HG03108 (cell line): ENCODE measurements at regions not wholly inside any gene's neighbourhood (a gene's known extent, or its start where the extent isn't known, plus 50 kb on each side); places are given as distances from the start of the nearest gene placed in this dataset.
"Not testable (repeated sequence)": the region's sequence is repeated elsewhere in the genome, so short reads cannot be mapped to it uniquely, and the experiment has no call there.

Source experiments
- ATAC-seq: cut with Tn5 transposase; IDR thresholded peaks from one replicate; pipeline ENCODE4 v1.9.1; 2021; ENCODE audit warnings: moderate library complexity; ENCODE audit not compliant: unreplicated experiment

DNA sequence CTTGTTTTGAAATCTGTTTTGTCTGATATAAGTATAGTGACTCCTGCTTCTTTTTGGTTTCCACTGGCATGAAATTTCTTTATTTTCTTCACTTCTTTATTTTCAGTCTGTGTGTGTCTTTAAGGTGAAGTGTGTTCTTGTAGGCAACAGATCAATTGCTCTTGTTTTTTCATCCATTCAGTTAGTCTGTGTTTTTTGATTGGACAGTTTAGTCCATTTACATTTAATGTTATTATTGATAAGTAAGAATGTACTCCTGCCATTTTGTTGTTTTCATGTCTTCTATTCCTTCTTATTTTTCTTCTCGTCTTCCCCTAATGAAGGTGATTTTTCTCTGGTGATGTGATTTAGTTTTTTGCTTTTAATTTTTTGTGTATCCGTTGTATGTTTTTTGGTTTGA, 487.7 kb upstream of the PBX1 start:
- ATAC-seq: no peak

DNA sequence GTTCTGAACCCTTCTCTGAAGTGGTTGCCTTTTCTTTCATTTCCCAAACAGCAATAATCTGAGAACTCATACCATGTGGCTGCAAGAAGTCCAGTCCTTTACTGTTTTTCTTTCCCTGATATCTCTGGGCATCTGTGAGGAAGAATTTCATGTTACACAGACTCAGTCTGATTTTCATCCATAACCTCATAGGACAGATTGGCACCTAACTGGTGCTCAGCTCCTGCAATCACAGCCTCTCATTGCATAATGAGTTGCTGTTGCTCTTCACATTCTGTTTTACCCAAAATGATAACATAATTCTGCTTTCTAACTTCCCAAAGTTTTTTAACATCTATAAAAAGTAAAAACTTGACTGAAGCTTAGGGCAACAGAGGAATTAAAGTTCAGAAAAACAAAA, 472.2 kb upstream of the PBX1 start:
- ATAC-seq: no peak

DNA sequence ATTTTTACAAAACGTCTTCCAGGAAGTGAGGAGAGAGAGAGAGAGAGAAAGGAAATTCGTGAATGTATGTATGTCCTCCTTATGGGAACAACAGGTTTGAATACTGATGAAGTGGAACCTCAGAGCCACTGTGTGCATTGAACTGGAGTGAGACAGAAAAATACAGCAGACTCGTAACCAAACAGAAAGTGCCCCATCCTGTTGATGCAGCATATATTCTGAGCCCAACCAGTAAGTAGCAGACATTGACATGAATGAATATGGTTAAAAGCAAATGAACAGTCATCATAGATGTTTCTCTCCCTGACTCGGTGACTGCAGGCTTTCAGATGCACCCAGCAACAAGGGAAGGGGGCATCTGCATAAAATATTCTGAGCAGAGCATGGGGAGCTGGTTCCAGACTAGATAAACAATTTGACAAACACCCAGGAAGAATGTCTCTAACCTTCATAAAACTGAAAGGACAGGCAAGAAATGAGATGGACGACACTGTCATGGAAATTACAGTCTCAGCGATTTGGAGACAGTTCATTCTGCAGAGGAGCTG, 471.0 kb upstream of the PBX1 start:
- no peak for ATAC-seq

DNA sequence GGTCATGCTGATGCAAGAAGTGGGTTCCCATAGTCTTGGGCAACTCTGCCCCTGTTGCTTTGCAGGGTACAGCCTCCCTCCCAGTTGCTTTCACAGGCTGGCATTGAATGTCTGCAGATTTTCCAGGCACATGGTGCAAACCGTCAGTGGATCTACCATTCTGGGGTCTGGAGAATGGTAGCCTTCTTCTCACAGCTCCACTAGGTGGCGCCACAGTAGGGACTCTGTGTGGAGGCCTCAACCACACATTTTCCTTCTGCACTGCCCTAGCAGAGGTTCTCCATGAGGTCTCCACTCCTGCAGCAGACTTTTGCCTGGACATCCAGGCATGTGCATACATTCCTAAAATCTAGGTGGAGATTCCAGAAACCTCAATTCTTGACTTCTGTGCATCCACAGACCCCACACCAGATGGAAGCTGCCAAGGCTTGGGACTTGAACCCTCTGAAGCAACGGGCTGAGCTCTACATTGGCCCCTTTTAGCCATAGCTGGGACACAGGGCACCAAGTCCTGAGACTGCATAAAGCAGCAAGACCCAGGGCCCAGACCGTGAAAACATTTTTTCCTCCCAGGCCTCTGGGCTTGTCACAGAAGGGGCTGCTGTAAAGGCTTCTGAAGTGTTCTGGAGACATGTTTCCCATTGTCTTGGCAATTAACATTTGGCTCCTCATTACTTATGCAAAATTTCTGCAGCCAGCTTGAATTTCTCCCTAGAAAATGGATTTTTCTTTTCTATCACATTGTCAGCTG, 466.2 kb upstream of the PBX1 start:
- no peak for ATAC-seq

DNA sequence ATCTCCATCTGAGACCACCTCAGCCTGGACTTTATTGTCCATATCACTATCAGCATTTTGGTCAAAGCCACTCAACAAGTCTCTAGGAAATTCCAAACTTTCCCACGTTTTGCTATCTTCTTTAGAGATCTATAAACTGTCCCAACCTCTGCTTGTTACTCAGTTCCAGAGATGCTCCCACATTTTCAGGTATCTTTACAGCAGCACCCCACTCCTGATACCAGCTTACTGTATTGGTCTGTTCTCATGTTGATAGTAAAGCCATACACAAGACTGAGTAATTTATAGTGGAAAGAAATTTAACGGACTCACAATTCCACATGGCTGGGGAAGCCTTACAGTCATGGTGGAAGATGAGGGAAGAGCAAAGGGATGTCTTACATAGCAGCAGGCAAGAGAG, 465.4 kb upstream of the PBX1 start:
- ATAC-seq: no peak

DNA sequence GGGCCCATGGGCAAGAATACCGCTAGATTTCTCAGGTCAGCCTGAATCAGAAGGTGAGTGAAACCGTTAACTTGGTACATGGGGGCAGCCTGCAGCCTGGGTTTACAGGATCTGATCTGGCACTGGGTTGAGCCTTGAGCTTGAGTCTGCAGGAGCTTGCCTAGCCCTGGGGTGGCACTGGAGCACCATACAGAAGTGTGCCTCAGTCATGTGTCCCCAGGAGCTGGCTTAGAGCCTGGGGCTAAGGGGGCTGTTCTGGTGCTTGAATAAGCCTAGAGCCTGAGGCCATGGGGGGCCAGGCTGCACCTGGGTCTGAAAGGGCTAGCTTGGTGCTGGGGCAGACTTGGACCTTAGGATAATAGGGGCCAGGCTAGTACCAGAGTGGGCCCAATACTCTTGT, 457.2 kb upstream of the PBX1 start:
- ATAC-seq: no peak

DNA sequence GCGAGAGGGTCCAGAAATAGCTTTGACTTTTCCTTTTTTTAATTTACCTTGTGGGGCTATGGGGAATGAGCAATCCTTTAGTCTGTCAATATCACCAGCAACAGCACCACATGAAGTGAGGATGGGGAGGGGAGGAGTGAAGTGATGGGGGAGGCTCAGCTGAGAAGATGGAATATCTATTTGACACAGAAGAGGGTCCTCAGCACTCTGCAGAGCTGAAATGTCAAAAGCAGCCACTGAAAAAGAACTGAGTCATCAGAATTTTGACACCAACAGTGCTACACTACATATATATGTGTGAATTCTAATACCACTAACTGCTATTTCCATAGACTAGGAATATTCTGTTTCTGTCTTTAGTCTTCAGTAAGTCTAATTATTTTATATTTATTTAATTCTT, 427.0 kb upstream of the PBX1 start:
- no peak for ATAC-seq

DNA sequence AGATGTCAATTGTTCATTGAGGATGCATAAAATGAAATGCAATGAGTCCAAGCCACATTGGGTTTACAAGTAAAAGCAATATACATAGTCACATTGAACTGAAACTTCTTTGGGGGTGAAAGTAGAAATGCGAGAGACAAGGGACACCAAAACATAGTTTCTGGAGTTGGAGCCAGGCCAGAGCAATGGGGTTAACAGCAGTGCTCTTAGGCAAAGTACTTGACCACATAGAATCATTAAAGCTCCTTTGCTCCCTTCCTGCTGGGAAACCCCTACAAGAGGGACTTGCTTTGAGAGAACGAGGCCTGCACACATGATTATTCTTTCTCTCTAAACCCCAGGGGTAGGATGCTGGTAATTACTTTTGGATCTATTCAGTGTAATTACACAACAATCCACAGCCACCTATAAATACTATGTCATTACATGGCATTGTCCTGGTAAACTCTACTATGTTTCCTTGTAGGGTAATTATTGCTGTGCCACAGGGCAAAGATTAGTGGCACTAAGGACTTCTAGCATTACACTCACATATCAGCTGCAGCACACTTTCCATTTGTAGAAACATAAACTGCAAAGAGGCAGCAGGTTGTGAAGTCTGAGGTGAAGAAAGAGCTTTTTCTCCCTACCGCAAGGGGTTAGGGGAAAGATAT, 421.6 kb upstream of the PBX1 start:
- no peak for ATAC-seq

DNA sequence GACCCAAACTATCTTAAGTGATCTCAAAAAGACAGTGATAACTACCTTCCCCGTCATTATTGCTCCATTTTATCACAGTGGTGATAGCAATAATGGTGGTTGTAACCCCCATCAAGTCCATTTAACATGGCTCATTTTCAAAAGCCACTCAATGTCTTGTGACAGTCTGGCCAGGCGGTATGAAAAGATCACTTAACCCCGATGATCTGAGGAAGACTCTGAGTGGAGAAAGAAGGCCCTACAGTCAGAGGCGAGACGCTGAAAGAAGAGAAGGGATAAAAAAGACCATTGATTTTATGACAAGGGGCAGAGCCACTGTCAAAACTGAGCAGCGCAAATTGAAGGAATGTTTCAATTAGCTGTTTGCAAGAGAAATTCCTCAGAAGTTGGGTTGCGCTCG, 417.2 kb upstream of the PBX1 start:
- no peak for ATAC-seq

DNA sequence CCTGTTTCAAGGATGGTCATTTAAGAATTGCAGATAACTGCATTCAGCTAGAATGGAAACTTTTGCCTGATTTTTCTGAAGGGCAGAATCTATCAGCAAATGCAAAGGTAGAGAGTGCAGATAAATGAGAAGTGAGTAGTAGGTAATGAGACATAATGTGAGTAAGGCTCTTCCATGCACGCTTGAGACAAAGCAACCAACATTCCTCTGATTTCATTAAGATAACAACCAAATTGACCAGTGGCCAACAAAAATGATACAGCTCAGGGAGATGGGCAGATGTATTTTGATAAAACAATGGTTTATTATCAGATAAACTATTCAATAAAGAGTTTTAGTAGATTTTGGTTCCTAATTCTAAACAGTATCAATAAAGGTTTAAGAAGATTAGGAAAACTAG, 404.4 kb upstream of the PBX1 start:
- no peak for ATAC-seq

DNA sequence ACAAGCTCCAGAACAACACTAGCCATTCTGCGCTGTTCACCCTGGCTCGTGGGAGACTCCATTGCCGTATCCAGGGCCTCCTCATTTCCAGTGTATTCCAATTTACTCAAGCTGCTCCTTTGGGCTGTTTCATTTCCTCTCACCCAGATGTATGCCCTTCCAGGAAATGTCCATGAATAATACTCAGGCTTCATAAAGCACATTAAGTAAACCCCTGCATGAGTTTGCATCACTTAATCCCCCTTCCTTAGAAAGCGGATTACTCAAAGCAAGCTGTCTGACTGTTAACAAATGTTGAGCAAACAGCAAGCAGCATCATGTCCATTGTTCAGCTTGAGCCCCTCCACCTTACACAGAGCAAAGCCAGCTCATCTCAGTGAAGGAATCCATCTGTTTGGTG, 403.6 kb upstream of the PBX1 start:
- ATAC-seq: no peak

DNA sequence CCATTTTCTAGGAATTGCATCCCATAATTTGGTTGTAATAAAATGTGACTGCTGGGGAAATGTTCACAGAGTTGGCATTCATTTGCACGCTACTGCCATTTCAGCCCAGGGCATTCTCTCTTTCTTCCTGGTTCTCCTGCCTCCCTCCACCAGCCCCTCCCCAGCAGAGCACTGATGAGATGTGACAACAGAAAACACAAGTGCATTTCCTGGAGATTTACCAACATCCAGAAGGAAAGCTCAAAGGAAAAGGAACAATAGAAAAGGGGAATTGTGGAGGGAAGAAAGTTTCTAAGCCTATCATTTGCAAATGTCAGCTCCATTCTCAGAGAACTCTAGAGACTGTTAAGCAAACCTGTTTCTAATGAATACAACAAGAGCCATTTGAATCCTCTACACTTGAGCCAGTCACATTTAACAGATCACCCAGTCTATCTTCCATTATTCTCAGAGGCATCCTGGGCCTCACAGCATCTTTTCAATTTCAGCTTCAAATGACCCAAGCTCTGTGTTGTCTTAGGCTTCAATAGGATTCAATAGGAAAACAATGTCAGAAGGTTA, 395.6 kb upstream of the PBX1 start:
- ATAC-seq: no peak

DNA sequence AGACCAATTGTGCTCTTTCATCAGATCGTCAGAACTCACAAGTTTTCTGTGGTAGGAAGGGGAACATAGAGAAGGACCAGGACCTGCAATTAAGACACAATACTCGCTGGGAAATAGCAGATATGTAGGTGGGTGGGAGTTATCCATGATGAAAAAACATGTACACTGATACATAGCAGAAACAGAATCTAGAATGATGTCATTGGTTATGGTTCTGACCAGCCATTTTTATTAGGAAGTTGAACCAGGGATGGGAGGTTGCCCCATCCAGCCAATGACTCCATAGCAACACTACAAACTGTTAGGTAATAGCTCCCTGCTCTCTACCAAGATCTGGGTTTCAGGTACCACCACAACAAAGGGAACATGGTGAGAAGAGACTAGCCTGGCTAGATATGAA, 393.5 kb upstream of the PBX1 start:
- ATAC-seq: no peak

DNA sequence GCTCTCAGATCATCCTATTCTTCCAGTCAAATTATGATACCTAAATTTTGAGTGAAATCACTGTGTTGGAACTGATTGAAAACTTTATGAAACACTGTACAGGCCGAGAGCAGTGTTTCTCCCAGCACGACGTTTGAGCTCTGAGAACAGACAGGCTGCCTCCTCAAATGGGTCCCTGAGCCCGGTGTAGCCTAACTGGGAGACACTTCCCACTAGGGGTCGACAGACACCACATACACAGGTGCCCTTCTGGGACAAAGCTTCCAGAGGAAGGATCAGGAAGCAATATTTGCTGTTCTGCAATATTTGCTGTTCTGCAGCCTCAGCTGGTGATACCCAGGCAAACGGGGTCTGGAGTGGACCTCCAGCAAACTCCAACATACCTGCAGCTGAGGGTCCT, 392.5 kb upstream of the PBX1 start:
- not testable (repeated sequence) for ATAC-seq

DNA sequence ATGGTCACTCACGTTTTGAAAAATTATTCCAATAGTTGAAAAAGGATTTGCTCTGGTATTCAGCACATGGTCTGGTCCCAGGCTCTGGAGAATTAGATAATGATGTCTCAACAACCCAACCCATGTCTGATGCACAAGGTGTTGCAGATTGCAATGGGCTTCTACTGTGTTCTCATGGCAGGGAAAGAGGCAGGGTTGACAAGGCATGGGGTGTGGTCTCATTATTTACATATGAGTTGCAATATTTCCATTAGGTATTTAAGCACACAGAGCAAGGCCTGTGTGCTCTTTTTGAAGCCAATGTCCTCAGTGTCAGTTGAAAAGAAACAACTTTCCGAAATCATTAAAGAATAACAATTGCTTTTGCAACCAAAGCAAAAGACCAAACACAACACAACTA, 381.9 kb upstream of the PBX1 start:
- no peak for ATAC-seq

DNA sequence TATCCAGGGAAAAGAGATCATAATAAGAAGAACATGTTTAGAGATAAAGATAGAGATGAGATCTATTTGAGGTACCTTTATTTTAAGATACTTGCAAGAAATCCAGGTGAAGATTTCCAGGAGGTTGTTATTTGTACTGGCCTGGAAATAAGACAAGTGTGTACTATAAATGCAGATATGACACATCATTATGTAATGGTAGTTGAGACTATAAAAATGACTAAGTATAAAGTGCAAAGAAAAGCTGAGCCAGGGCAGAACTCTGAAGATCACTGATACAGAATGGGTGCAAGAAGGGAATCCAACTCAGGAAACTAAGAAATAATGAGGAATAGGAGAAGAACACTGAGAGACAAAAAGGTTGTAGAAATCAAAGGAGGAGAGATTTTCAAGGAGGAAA, 378.2 kb upstream of the PBX1 start:
- no peak for ATAC-seq

DNA sequence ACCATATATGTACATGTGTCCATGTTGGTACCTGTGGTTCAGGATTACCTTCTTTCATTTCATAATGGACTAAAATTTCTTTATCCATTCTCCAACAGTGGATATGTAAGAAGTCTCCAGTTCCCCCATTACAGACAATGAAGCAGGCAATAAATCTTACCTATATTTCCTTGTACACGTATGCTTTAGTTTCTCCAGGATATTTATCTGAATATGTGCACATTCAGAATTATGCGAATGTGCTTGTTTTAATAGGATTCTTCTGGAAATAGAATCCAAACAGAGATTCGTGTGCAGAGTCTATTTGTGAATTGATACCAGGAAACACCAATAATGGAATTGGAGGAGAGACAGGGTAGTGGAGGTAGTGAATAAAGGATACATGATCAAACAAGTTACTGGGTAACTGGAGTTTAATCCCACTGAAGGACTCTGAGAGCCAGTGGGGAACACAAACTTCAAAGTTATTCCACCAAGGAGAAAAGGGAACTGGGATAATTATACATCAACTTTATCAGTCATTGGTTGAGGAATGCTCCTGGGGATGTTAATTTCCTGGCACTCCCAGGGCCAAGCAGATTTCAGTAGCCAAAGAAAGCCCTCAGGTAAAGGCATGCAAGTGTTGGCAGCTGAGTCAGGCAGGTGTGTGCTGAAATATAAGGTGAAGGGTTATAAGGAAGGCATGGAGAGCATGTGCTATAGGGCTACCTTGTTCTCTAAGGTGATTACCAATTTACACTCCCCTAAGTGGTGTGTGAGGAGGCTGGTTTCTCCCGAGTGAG, 374.9 kb upstream of the PBX1 start:
- no peak for ATAC-seq

DNA sequence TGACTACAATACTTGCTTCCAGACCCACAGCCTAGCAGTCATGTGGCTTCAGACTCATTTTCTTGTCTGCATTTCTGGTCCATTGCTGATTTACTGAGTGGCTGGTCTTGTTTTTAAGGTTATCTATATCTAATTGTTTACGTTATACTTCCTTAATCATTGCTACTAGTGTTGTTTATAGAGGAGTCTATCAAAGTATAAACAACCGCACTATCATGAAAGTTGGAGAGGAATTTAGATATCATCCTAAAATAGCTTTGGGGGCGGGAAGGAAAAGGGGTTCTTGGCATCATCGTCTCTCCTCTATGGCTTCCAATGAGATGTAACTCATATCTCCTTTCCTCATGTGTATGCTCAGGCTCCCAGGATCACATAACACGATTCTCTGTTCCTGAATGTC, 372.1 kb upstream of the PBX1 start:
- no peak for ATAC-seq

DNA sequence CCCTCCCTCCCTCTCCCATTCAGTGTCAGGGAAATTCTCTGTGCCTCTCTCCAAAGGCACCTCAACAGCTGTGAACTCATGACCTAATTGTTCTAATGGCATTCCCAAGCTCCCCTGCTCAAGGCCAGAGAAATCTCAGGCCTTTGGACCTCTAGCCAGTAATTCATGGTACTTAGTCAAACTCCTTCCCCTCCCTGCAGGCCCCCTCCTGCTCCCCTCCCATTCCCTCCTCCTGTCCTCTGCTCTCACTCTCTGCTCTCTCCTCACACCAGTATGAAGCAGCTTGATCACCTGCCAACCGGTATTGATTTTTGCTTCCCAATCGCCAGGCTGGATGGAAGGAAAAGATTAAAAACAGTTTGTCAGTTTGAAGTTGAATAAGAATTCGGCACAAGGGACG, 370.5 kb upstream of the PBX1 start:
- no peak for ATAC-seq

DNA sequence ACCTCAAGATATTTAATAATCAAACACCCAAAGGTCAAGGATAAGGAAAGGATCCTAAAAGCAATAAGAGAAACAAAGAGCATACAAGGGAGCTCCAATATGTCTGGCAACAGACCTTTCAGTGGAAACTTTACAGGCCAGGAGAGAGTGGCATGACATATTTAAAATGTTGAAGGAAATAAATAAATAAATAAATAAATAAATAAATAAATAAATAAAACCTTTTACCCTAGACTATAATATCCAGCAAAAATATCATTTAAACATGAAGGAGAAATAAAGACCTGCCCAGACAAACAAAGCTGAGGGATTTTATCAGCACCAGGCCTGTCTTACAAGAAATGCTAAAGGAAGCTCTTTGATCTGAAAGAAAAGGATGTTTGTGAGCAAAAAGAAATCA, 367.8 kb upstream of the PBX1 start:
- ATAC-seq: no peak

DNA sequence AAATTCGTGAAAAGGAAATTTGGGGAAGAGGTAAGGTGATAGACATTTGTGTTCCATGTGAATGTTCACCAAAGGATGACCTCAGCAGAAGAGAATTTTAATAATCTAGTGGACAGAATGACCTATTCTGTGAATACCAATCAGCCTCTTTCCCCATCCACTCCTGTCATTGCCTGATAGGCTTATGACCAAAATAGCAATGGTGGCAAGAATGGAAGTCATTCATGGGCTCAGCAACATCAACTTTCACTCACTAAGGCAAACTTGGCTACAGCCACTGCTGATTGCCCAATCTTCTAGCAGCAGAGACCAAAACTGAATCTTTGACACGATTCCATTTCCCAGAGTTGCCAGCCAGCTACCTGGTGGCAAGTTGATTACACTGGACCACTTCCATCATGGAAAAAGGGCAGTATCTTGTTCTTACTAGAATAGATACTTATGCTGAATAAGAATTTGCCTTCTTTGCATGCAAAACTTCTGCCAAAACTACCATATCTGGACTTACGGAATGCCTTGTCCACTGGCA, 348.7 kb upstream of the PBX1 start:
- ATAC-seq: no peak
